ENCODE measurements at regions not wholly inside any gene's neighbourhood (a gene's known extent, or its start where the extent isn't known, plus 50 kb on each side); places are given as distances from the start of the nearest gene placed in this dataset.
"Not testable (repeated sequence)": the region's sequence is repeated elsewhere in the genome, so short reads cannot be mapped to it uniquely, and the experiment has no call there.

DNA sequence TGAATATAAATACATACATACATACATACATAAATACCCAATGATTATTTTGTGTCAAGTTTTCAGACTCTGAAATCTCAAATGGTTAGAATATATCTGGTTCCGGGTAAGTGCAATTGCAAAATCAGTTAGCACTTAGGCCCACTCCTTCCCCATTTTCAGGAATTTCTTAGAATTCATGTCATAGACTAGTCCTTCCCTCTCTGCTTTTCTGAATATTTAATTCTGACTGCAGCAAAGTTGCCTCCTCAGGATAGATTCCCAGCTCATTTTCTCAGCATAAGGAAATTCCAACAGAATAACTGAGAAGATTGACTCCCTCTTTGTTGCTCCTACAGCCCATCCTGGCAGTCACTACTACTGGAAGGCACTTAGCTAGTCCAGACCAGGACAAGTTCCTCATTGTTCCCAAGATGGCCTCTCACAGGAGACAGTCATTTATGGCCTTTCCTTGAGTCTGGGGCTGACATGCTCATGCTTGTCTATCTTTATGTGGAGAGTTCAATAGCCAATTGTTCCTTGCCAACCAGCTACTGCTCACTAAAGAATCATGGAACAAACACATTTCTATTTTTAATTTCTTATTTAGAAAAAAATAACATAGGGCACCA lies 142.9 kb upstream of the ITGB1 start:
- FAIRE-seq, result no peak

DNA sequence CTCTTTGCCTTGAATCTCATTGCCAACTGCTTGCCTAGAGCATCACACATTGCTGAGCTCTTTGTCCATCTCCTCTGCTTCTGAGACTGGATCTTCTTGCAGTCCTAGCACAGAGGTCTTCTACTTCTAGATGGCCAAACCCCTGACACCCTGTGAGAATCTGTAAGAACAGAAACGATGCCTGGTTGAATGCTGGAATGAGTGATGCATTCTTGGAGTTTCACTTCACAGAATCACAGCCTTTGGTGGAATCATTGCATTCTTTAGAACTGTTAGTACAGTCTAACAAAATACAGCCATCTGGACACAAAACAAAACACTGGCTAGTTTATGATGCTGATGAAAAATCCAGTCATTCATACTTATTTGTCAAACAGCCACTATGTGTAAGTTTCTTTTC lies 141.7 kb upstream of the ITGB1 start:
- FAIRE-seq, result no peak

DNA sequence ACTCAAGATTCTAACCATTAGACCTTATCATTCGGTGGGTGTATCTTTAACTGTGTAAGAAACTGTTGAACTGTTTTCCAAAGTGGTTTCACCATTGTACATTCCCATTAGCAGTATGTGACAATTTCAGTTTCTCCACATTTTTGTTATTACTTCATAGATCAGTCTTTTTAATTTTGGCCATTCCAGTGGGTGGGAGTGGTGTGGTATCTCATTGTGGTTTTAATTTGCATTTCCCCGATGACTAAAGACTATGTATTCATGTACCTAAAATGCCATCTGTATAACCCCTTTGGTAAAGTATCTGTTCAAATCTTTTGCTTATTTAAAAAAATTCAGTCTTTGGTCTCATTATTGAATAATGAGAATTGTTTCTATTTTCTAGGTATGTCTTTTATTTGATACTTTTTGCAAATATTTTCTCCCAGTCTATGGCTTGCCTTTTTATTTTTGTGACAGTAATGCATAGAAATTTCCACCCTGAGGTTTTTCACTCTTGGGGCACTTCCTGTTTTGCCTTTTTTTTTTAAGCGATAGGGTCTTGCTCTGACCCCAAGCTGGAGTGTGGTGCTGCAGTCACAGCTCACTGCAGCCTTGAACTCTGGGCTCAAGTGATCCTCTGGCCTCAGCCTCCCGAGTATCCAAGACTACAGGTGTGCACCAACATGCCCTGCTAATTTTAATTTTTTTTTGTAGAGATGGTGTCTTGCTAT lies 141.1 kb upstream of the ITGB1 start:
- no peak for FAIRE-seq

DNA sequence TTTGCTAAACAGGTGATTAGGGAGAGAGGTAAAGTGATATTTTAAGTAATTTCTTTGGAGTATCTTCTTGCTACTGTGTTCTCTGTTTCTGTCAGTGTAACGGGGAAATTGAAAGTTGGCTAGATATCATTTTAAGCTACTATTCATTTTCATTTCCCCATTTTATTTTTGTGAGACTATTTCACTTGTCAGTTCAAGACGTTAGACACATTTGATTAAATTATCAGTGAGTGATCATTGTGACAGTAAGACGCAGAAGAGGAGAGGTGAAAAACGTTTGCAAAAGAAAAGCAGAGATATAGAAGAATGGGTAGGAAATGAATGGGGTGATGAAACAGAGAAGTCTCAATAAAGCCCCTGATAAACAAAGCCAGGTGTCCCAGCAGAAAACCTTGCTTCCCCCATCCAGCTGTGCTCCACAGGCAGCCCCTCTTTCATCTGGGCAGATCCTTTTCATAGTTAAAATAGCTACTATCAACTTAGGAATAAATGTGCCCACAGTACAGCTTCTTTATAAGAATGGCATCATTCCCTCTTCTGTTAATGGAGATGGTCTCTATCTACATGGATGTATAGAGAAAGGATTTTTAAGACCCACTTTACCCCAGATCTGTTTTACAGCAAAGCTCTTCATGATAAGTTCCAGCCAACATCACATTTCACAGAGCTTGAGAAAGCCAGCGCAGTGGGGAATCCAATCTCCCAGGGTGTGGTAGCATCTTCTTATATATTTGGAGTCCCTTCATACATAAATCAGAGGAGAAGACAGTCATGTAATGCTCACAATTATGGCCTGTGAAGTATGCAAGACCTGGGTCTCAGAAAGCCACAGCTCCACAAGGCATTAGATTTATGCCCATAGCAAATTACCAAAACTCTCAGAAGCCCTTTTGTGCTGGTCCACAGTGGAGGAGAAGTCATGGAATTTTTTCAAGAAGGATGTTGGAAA lies 138.1 kb upstream of the ITGB1 start:
- FAIRE-seq, result no peak

DNA sequence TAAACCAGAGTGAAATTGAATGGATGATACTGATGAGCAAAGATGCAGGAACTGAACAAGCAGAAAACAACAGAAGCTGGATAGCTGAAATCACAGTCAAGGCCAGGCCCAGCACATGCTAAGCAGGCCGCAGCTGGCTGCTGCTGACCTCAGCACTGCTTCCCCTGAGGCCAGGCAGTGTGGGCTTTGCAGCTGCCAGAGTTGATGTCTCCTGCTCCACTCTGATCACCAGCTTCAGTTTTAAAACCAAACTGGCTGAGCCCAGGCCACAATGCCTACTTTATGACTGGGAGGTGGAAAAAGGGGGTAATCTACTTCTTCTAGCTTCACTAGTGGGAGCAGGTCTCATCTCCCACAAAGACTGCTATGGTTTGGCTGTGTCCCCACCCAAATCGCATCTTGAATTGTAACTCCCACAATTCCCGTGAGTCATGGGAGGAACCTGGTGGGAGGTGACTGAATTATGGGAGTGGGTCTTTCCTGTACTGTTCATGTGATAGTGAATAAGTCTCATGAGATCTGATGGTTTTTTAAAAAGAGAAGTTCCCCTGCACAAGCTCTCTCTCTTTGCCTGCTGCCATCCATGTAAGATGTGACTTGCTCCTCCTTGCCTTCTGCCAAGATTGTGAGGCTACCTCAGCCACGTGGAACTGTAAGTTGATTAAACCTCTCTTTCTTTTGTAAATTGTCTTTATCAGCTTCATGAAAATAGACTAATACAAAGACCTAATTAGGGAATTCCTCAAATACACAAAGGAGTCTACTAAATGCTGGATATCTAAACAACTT lies 136.4 kb upstream of the ITGB1 start:
- no peak for FAIRE-seq

DNA sequence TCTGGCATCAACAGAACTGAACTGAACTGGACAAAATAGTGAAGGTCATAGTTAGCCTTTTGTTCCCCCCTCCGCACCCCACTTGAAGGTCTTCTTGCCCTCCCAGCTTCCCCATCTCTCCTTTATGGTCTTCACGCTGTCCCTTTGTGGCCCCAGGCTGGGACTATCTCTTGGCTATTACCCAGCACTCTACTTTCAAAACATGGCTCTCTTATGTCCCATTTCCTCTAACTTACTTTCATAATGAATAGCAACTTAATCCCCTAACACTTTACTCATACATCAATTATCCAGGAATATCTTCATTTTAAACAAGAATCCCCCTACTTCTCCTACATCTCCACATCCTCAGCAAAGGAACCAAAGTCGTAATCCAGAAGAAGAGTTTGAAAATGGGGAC lies 135.3 kb upstream of the ITGB1 start:
- FAIRE-seq, result no peak

DNA sequence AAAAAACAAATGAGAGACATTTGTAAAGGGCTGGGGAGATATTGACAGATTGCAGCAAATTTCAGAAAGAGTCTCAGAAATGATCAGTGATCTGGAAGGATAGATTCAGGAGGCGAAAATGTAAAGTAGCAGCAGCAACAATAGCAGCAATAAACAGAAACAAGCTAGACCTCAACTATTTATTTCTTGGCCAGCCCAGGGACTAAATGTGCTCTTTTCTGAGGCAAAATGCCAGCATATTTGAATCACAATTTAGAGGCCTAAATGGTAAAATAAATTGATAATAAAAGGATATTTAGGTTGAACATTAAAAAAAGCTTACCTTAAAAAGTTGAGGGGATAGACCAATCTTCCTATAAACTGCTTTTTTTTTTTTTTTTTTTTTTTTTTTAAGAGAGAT lies 134.6 kb upstream of the ITGB1 start:
- FAIRE-seq, result no peak

DNA sequence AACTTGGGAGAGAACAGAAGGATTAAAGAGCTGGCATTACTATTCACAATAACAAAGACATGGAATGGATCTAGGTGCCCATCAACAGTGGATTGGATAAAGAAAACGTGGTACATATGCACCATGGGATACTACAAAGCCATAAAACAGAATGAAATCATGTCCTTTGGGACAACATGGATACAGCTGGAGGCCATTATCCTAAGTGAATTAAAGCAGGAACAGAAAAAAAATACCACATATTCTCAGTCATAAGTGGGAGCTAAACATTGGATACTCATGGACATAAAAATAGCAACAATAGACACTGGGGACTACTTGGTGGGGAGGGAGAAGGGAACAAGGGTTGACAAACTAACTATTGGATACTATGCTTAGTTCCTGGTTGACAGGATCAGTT lies 133.2 kb upstream of the ITGB1 start:
- FAIRE-seq, result no peak

DNA sequence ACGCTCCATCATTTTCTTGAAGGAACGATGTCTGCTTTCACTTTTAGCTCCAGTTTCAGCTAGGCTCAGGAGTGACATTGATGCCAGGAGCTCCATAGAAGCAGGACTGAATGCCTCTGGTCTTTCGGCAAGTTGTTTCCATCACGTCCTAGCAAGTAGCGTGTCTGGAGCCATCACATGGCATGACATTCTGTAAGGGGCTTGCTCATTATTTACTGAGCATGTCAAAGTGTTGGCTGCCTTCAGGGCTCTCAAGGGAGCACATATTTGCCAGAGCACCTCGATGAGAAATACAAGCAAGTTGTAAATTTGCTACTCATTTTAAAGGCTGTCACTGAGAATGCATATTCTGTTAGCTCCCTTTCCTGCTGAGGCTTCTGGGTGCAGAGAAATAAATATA lies 131.0 kb upstream of the ITGB1 start:
- FAIRE-seq, result no peak

DNA sequence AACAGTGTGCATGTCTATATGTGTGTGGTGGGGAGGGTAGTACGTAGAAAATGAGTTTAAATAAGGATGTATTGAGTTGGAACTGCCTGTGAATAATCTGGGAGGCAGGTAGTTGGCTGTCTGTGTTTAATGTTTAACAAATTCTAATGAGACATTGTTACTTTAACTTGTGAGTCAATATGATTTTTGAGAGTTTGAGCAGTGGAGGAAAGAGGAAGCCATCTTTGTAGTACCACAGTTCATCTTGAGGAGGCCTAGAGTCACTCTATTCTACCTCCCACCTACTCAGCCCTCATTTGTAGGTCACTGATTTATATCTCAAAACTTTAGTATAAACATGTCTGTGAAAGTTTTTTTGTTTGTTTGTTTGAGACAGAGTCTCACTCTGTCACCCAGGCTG lies 129.9 kb upstream of the ITGB1 start:
- no peak for FAIRE-seq

DNA sequence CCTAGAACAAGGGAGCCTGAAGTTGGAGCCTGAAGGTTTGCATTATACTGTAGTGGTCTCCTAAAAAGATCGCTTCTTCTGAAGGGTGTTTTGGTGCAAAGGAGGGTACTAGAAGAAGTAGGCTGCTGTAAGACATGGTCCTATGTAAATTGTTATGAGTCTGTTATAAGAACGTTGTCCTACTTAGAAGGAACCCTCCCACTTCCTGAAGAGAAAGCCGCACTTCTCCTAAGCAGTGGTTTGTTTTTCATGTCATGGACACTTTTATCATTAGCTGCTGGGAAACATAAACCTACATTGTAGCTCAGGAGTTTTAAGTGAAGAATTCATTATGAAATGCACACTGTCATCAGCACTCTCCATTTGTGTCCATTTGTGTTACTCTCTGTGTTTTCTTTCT lies 129.1 kb upstream of the ITGB1 start:
- no peak for FAIRE-seq

DNA sequence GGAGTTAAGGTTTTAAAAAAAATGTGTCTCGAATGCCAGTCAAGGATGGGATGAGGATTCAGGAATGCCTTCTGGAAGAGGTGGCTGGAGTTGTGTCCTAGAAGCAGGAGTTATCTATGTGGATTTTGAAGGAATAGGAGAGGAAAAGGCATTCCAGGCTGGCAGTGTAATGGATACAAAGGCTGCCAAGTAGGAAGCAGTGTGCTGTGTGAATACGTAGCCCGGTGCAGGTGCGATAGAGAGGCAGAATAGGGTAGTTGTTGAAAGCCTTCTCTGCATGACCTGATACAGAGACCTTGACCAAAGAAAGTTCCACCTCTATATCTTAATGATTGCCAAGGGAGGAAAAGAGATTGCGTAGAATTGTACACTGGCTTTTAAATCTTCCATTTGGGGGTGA lies 128.1 kb upstream of the ITGB1 start:
- no peak for FAIRE-seq

DNA sequence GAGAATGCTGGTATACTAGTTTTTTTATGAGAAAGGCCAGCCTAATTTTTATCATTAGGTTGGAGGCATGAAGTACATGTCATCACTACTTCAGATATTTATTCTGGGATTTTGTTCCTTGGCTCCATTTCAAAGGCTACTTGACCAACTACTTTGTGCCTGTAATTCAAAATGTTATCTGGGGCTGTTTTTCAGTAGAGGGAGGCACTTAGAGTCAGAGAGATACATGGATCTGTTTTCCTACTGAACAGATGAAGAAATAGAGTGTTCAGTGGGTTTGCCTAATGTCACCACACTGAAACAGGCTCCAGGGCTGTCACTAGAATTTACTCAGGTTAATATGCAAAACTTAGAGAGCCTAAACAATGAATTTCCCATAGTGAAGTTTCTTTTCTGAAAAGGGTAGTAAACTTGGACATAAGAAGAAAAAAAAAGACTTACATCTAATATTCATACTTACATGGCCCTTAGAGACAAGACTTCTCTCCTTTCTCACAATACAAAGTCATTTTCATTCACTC lies 127.3 kb upstream of the ITGB1 start:
- FAIRE-seq, result no peak

DNA sequence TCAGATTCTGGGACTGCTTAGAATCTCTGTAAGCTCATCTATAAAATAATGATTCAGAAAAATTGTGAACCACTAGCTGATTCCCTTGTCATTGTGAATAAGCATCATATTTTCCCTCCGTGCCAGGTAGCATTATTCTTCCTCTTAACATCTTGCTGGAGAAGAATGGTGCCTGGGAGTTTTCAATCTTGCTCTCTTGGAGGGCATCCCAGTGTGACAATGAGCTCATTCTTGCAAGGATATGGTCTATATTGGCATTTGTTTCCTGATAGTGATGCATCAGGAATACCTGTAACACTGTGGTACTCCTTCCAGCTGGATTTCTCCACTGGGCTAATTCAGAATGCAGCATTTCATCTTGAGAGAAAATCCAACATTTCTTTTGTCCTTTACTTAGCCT lies 126.4 kb upstream of the ITGB1 start:
- no peak for FAIRE-seq

DNA sequence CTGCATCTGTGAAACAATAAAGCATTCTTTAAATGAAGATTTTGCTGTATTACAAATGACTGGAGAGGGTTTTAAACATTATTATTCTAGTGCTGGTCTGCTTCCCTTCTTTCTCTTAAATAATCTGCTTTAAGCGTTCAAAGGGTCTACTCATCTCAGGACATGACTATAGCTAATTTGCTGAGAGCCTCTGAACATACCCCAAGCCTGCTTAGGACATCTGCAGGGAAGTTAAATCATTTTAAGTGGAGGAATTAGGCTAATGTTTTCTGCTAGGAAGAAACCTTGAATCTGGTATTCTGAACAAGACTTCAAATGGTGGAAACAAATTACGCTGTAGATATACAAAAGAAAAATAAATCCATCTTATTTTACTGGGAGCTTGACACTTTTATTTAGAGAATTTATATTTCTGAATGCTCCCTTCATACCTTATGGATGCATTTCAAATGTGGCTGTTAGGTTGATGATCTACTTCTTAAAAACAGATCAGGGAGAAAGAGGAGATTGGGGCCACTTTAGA lies 124.4 kb upstream of the ITGB1 start:
- no peak for FAIRE-seq

DNA sequence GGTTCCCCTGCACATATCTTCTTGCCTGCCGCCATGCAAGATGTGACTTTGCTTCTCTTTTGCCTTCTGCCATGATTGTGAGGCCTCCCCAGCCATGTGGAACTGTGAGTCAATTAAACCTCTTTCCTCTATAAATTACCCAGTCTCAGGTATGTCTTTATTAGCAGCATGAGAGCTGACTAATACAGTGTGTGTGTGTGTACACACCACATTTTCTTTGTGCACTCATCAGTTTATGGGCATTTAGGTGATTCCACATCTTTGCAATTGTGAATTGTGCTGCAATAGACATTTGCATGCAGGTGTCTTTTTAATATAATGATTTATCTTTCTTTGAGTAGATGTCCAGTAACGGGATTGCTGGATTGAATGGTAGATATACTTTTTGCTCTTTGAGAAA lies 122.4 kb upstream of the ITGB1 start:
- not testable (repeated sequence) for FAIRE-seq

DNA sequence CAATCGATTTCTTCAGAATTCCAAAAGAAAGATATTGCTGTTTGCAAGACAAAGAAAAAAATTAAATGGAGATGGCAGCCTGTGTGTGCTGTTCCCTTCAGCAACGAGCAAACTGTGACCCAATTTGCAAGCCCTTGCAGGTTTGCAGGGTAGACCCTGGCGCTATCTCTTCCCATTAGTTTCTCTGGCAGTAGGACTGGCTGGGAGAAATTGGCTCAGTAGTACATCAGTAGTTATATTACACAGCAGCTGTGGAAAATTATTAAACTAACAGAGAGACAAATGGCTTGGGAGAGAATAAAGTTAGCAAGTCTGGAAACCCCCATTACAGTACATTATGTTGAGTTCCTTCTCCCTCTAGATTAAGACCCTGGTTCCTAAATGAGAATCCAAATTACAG lies 116.4 kb upstream of the ITGB1 start:
- FAIRE-seq, result no peak

DNA sequence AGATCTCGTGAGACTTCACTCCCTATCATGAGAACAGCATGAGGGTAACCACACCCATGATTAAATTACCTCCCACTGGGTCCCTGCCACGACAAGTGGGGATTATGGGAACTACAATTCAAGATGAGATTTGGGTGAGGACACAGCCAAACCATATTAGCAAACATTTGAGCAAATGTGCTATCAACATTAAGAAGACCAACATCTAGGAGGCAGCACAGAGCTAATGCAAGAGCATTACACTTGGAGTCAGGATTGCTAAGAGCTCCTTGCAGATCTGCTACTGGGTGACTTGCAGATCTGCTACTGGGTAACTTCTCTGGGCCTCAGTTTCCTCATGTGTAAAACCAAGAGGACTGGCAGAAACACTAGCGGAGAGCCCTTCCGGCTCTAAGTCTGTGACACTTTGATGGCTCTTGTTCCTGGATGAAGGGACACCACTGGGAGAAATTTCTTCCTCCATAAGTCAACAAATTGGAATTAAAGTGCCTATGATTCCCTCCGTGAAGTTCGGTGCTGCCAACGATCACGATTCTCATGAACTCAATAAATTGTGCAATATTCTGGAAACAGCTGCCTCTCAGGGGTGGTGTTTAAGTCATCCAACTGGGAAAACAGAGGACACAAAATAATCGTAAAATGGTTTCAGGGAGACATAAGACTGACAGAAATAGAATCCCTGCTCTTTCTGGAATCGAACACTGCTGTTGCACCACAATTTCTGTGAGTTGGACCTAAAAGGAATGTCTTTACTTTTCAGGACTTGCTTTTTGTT lies 115.8 kb upstream of the ITGB1 start:
- FAIRE-seq, result no peak

DNA sequence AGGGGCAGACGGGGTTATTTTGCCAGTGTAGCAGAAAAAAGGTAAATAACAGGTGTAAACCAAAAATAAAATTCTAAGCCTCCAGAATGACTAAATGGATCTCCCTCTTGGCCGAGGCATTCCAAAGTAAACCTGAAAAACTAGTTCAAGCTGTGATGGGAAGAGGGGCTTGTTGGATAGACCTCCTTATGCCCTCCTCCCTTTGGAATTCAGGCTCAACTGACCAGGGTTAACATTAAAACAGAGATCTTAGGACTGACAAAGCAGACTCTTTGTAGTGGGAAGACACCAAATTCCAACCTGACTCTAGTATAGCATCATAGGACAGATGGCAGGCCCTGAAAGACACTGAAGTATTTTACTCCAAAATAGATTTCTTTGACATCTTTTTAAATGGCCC lies 113.8 kb upstream of the ITGB1 start:
- FAIRE-seq, result no peak

DNA sequence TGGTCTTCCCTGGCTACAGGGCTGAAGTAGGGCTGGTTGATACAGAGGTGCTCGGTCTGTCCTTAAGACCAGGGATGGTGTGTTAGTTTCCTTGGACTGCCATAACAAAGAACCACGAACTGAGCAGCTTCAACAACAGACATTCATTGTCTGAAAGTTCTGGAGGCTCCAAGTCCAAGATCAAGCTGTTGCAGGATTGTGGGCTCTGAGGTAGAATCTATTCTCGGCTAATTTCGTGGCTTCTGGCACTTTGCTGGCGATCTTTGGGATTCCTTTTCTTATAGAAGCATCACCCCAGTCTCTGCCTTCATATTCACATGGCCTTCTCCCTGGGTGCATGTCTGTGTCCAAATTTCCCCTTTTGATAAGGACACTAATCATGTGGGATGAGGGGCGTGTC lies 112.1 kb upstream of the ITGB1 start:
- FAIRE-seq, result no peak

DNA sequence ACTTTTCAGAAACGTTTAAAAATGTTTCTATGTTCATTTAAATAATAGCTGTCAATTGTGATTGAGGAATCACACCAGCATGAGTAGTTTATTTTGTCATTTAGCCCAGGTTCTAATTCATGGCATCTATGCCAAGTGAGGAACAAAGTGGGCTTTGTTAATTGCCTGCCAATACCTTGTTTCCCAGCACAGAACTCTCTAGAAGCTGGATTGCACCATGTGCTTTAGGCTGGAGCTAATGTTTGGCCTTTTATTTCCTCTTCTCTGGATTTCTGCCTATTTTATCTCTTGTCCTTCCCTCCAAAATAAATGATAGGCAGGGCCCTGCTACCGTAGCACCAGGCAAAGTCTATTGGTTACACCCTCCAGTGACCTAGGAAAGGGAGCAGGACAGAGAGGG lies 109.9 kb upstream of the ITGB1 start:
- FAIRE-seq, result no peak

DNA sequence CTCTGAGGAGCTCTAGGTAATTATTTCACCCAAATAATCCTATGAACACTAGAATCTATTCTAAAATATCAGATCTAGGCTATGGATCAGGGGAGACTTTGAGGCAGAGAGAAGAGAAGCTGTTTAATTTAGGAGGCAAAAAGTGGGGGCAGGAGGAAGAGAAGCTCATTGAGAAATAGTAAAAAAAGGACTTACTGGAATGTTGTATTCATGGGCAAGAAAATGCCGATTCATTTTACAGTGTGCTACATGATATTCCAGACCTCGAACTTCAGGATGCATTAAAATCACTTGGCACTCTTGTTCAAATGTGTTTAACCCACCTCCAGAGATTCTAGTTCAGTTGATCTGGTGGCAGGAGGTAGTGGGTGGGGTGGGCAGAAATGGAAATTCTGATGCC lies 109.5 kb upstream of the ITGB1 start:
- FAIRE-seq, result no peak

Data from A204.1 (cell line).